ENCODE measurements at regions not wholly inside any gene's neighbourhood (a gene's known extent, or its start where the extent isn't known, plus 50 kb on each side); places are given as distances from the start of the nearest gene placed in this dataset.
"Not testable (repeated sequence)": the region's sequence is repeated elsewhere in the genome, so short reads cannot be mapped to it uniquely, and the experiment has no call there.

DNA sequence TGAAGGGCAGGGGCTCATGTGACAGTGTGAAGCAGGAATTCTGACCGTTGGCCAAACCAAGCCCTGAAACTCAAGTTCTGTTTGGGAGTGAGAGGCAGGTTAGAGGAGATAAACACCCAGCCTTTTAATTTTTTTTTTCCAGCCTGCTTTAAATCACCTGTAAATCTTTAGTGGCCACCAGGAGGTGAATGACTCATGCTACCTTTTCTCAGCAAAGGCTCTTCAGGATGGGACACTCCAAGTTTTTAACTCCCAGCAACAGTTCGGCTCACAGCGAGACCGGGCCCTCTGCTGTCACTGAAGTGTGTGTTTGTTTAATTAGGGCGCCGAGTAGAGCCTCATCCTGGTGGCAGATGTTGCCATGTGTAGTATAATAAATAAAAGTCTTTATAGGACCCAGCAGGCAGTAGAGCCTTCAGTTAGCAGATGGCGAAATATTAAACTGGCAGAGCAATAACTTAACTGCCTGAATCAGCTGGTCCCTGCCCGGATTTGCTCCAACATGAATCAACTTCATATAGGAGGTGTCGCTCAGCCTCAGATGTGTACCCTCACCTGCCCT, 180.3 kb downstream of the NPIPA7 start:
- not testable (repeated sequence) for H3K4me3 ChIP-seq, H3K27ac ChIP-seq

DNA sequence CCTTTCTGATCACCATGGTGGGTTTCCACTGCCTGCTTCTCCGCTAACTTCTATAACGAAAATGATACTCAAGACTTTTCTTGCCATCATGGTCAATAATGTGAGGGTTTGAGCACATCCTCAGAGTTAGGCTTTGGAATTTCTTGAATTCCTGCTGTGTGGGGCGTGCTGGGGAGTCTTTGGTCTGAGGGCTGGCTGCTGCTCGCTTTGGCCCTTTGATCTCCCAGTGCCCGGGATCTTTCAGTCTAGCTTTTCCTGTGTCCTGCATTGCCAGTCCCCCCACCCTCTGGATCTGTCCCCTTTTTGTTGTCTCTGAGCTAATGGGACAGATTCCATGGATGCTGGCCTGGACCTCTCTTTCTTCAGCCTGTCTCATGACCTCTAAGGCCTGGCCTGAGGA, 182.6 kb downstream of the NPIPA7 start:
- not testable (repeated sequence) for H3K27ac ChIP-seq, H3K4me3 ChIP-seq

DNA sequence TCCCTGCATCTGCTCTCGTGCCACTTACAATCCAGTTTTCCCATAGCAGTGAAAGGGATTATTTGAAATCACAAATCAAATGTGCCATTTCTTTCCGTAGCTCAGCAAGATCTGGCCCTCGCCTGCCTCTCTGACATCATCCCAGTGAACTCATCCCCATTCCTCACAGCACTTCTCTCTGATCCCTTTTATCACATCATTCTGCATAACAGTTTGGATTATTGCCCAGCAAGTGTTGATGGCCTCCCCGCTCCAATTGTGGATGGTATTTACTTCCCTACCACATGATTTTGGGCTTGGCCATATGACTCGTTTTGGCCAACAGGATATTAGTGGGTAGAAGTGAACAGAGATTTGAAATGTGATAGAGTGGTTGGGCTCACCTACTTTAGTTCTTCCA, 185.0 kb downstream of the NPIPA7 start:
- H3K4me3 ChIP-seq, H3K27ac ChIP-seq: not testable (repeated sequence)

DNA sequence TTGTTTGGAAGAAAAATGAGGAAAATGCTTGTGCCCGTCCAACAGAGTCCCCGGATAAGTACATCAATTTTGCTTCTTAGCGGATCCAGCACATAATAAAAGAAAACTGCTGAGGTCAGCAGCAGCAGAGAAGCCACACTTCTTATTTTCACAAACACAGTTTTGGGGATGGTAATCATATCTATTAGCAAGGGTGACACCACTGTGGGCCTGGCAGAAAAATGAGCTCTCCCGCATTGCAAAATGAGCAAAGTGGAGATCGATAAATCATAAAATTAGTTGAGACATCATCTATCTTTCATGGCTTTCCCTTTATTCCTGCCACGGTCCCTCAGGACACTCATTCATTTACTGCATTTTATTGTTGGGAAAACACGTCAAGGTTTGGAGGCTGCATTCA, 186.4 kb downstream of the NPIPA7 start:
- H3K27ac ChIP-seq, H3K4me3 ChIP-seq: not testable (repeated sequence)

GRCh38 chr16:16570055-16570454, 191.1 kb downstream of the NPIPA7 start:
- not testable (repeated sequence) for H3K27ac ChIP-seq, H3K4me3 ChIP-seq

DNA sequence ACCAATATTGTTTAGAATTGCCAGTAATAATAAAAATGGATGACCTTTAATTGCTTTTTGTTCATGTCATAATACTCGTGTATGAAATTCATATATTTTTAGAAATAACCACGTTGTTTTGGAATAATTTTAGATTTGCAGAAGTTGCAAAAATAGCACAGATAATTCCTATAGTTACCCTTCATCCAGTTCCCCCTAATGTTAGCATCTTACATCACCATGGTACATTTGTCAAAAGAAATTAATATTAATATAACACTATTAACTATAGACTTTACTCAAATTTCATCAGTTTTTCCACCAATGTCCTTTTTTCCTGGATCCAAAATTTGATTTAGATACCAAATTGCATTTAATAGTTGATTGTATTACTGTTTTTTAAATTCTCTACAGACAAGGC, 191.9 kb downstream of the NPIPA7 start:
- not testable (repeated sequence) for H3K4me3 ChIP-seq, H3K27ac ChIP-seq

- not testable (repeated sequence) for H3K27ac ChIP-seq, H3K4me3 ChIP-seq
These were observed 193.3 kb downstream of the NPIPA7 start for GRCh38 chr16:16572130-16572774.

DNA sequence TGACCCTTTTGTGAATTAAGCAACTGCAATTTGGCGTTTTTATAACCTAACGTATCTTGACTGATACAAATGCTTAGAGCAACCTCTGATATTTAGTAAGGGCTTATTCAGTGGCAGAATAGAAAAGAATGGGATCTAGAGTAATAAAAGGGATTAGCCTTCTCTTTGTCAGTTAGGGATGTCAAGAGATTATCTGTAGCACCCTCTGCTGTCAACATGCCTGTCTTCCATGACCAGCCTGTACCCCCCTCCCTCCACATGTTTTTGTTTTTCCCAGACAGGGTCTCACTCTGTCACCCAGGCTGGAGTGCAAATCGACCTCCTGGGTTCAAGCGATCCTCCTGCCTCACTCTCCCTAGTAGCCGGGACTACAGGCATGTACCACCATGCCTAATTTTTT, 198.1 kb downstream of the NPIPA7 start:
- H3K27ac ChIP-seq, H3K4me3 ChIP-seq: not testable (repeated sequence)

GRCh38 chr16:16578701-16579100, 199.8 kb downstream of the NPIPA7 start:
- Histone ChIP-seq H3K27ac (no peak overlapping the region), H3K4me3 (no peak overlapping the region)

- not testable (repeated sequence) for H3K27ac ChIP-seq, H3K4me3 ChIP-seq
These were observed 204.0 kb downstream of the NPIPA7 start for GRCh38 chr16:16582916-16583315.

DNA sequence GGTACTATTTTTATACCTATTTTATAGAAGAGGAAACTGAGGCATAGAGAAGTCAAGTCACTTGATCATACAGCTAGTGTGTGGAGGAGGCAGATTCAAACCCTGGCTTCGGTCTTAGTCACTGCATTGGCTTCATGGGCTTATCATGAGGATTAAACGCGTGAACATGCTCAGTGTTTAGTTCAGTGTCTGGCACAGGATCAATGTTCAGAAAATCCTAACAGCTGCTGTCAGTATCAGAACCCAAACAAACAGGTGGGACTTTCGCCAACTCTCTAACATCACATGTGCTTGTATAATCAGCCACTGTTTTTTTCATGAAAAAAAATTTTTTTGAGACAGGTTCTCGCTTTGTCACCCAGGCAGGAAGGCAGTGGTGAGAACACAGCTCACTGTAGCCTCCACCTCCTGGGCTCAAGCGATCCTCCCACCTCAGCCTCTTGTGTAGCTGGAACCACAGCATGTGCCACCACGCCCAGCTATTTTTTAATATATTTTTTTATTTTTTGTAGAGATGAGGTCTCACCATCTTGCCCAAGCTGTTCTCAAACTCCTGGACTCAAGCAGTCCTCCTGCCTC, 207.2 kb downstream of the NPIPA7 start:
- H3K4me3 ChIP-seq, H3K27ac ChIP-seq: not testable (repeated sequence)

DNA sequence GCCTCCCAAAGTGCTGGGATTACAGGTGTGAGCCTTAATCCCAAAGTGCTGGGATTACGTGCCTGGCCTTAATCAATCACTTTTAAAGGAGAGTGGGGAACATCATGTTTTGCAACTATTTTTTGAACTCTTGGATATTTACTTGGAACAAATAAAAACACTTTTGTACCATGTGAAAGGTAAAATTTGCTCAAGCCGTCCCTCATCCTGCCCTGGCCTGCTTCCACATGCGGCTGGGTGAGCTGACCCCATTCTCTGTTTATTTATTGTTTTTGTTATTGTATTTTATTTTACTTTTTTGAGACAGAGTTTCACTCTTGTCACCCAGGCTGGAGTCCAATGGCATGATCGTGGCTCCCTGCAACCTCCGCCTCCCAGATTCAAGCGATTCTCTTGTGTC, 208.0 kb downstream of the NPIPA7 start:
- not testable (repeated sequence) for H3K27ac ChIP-seq, H3K4me3 ChIP-seq

GRCh38 chr16:16588436-16588835, 209.5 kb downstream of the NPIPA7 start:
- H3K4me3 ChIP-seq, H3K27ac ChIP-seq: not testable (repeated sequence)

GRCh38 chr16:16590654-16591318, 211.8 kb downstream of the NPIPA7 start:
- not testable (repeated sequence) for H3K27ac ChIP-seq, H3K4me3 ChIP-seq

DNA sequence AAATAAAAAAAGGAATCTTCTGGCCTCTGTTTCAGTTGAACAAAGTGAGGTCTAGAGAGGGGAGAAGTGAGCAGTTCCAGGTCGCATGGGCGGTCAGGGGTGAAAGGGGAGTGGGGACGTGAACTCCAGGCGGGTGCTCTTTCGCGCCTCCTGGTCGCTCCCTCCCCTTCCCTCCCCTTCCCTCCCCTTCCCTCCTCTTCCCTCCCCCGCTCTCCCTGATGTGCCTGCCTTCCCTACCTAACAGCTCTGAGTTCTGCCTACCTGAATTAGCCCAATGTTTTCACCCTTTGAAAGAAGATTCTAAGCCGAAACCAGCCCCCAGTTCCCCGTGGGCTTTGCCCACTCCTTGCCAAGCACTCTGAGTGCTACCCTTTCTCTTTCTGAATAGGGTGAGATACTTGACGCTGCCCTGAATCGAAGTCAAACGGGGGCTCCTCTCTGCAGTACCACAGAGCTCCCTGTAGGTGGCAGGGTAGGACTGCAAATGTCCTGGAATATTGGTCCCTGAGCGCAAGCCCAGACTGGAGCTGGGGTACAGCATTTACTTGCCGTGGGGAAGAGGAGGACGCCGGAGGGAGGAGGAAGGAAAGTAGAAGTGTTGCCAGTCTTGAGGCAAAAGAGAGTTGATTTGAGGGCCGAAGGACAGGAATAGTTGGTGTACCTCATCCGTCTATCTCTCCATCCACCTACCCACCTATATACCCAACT, 214.4 kb downstream of the NPIPA7 start:
- H3K4me3 ChIP-seq, H3K27ac ChIP-seq: not testable (repeated sequence)

DNA sequence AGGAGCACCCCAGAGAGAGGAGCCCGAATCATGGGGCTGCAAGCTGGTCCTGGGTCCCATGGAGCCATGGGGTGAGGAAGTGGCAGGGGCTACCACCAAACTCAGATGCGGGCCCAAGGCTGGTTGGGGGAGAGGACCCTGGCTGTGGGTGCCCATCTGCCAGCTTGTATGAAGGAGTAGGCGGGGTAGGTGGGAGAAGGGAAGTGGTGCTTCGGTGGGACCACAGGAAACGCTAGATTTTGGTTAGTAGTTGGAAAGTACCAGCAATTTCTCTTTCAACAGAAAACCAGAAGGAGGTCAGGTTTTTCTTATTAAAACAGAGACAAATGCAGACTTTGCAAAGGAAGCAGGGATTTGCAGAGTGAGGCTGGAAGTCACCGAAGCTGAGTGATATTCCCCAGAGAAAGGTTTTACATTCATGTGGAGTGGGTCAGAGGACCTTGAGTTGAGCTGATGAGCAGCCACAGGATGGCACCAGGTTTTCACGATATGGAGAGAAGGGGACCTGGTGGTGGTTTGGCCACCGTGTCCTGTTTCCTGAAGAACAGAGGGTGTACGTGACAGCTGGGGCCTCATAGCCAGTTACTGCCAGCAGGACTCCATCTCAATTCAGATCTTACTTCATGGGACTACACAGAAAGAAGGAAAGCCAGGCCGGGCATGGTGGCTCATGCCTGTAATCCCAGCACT, 216.2 kb downstream of the NPIPA7 start:
- not testable (repeated sequence) for H3K27ac ChIP-seq, H3K4me3 ChIP-seq

- H3K4me3 ChIP-seq, H3K27ac ChIP-seq: not testable (repeated sequence)
These were observed 222.3 kb downstream of the NPIPA7 start for GRCh38 chr16:16601239-16601638.

- not testable (repeated sequence) for H3K27ac ChIP-seq, H3K4me3 ChIP-seq
These were observed 228.6 kb downstream of the NPIPA7 start for GRCh38 chr16:16607401-16608082.

DNA sequence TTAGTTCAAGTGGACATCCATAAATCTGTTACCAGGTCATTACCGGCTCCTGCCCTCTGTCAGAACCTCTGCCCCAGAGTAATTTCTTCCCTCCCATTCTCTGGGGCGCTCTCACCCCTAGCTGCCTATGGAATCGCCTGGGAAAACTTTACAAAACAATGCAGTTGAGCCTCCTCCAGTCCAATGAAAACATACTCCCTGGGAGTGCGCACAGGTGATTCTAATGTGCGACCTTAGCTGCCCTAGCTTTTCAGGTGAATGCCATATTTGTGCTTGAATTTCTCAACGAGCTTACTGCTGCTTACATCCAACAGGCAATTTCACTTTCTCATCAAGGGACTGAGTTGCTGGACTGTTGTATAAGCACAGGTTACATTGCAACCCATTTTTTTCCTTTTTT, 230.7 kb downstream of the NPIPA7 start:
- H3K4me3 ChIP-seq, H3K27ac ChIP-seq: not testable (repeated sequence)
